Neural cell (in vitro differentiated cells): ENCODE measurements at regions not wholly inside any gene's neighbourhood (a gene's known extent, or its start where the extent isn't known, plus 50 kb on each side); places are given as distances from the start of the nearest gene placed in this dataset.

Experiments
- H2AFZ ChIP-seq: fragments of 200-600, 300-800 bp; sonication (generic), shearing (Covaris generic); 2 replicates; pipeline ENCODE4 v1.6.0; 2014; ENCODE audit warnings: low read depth, mild to moderate bottlenecking, antibody characterized with exemption, low read length, moderate library complexity
- H3F3A ChIP-seq: fragments of 200-600 bp; shearing (Covaris generic); 2 replicates; pipeline ENCODE4 v1.6.1; 2016; ENCODE audit warnings: mild to moderate bottlenecking, moderate library complexity, mixed read lengths, antibody characterized with exemption, low read length; ENCODE audit not compliant: insufficient read depth, poor library complexity, severe bottlenecking
- H3K27ac ChIP-seq: fragments of 200-600, 300-800 bp; sonication (generic), shearing (Covaris generic); 2 replicates; pipeline ENCODE4 v1.5.1; 2014; ENCODE audit warnings: mild to moderate bottlenecking, low read length, moderate library complexity
- H3K27me3 ChIP-seq: fragments of 300-800, 200-600 bp; sonication (generic), shearing (Covaris generic); 2 replicates; pipeline ENCODE4 v1.6.0; 2014; ENCODE audit warnings: mild to moderate bottlenecking, low read depth, low read length, moderate library complexity; ENCODE audit not compliant: insufficient read depth
- H3K36me3 ChIP-seq: fragments of 300-800, 200-600 bp; sonication (generic), shearing (Covaris generic); 2 replicates; pipeline ENCODE4 v1.5.1; 2014; ENCODE audit warnings: mild to moderate bottlenecking, antibody characterized with exemption, low read length, moderate library complexity; ENCODE audit not compliant: insufficient read depth
- H3K4me2 ChIP-seq: fragments of 300-800, 200-600 bp; sonication (generic), shearing (Covaris generic); 2 replicates; pipeline ENCODE4 v1.6.0; 2014; ENCODE audit warnings: mild to moderate bottlenecking, low read length
- H3K4me3 ChIP-seq: fragments of 300-800, 200-600 bp; sonication (generic), shearing (Covaris generic); 2 replicates; pipeline ENCODE4 v1.5.1; 2014; ENCODE audit warnings: mild to moderate bottlenecking, low read length, moderate library complexity
- H3K79me2 ChIP-seq: fragments of 200-600 bp; shearing (Covaris generic); replicated peaks from 2 replicates; pipeline ENCODE4 v1.6.0; 2014; ENCODE audit warnings: mild to moderate bottlenecking, low read length, moderate library complexity; ENCODE audit not compliant: insufficient read depth
- H3K9ac ChIP-seq: fragments of 300-800, 200-600 bp; sonication (generic), shearing (Covaris generic); 2 replicates; pipeline ENCODE4 v1.6.1; 2016; ENCODE audit warnings: mild to moderate bottlenecking, low read length, mixed read lengths
- H3K9me2 ChIP-seq: fragments of 200-600 bp; shearing (Covaris generic); 2 replicates; pipeline ENCODE4 v1.6.1; 2016; ENCODE audit warnings: mild to moderate bottlenecking, low read length, mixed read lengths; ENCODE audit not compliant: insufficient read depth
- H3K9me3 ChIP-seq: fragments of 200-600, 300-800 bp; sonication (generic), shearing (Covaris generic); 2 replicates; pipeline ENCODE4 v1.6.1; 2016; ENCODE audit warnings: mild to moderate bottlenecking, mixed run types, low read length, moderate library complexity, mixed read lengths
- H4K20me1 ChIP-seq: fragments of 200-600 bp; shearing (Covaris generic); 2 replicates; pipeline ENCODE4 v1.6.1; 2016; ENCODE audit warnings: mild to moderate bottlenecking, mixed run types; ENCODE audit not compliant: insufficient read depth
- CTCF ChIP-seq: fragments of 450-650 bp; IDR thresholded peaks from 2 replicates; pipeline ENCODE4 v1.5.1; 2014; ENCODE audit warnings: antibody characterized with exemption, mild to moderate bottlenecking, moderate library complexity; ENCODE audit not compliant: poor library complexity, severe bottlenecking
- EP300 ChIP-seq: fragments of 450-650 bp; conservative IDR thresholded peaks from 2 replicates; pipeline ENCODE4 v1.6.1; 2014; ENCODE audit warnings: antibody characterized with exemption, mild to moderate bottlenecking, moderate library complexity; ENCODE audit not compliant: poor library complexity, severe bottlenecking
- EZH2 ChIP-seq: fragments of 200-600, 300-800 bp; shearing (Covaris generic), sonication (generic); IDR thresholded peaks from 2 replicates; pipeline ENCODE4 v1.6.1; 2014; ENCODE audit warnings: antibody characterized with exemption, low read length, borderline replicate concordance, mild to moderate bottlenecking; ENCODE audit not compliant: insufficient read depth, poor library complexity, severe bottlenecking
- MXI1 ChIP-seq: fragments of 450-650 bp; conservative IDR thresholded peaks from 2 replicates; pipeline ENCODE4 v1.6.1; 2014; ENCODE audit warnings: antibody characterized with exemption, mild to moderate bottlenecking; ENCODE audit not compliant: poor library complexity, severe bottlenecking
- POLR2AphosphoS5 ChIP-seq: IDR thresholded peaks from 2 replicates; pipeline ENCODE4 v1.6.1; 2012
- RAD21 ChIP-seq: fragments of 450-650 bp; conservative IDR thresholded peaks from 2 replicates; pipeline ENCODE4 v1.6.1; 2014; ENCODE audit warnings: antibody characterized with exemption, mild to moderate bottlenecking, moderate library complexity
- SMC3 ChIP-seq: fragments of 450-650 bp; conservative IDR thresholded peaks from 2 replicates; pipeline ENCODE4 v1.6.1; 2014; ENCODE audit warnings: antibody characterized with exemption, mild to moderate bottlenecking, moderate library complexity; ENCODE audit not compliant: poor library complexity
- TAF1 ChIP-seq: IDR thresholded peaks from 2 replicates; pipeline ENCODE4 v1.6.1; 2012; ENCODE audit warnings: low read depth
- TF ChIP-seq, protein P1 (sequence below): IDR thresholded peaks from 2 replicates; pipeline ENCODE4 v1.6.1; 2012; ENCODE audit warnings: borderline replicate concordance

DNA sequence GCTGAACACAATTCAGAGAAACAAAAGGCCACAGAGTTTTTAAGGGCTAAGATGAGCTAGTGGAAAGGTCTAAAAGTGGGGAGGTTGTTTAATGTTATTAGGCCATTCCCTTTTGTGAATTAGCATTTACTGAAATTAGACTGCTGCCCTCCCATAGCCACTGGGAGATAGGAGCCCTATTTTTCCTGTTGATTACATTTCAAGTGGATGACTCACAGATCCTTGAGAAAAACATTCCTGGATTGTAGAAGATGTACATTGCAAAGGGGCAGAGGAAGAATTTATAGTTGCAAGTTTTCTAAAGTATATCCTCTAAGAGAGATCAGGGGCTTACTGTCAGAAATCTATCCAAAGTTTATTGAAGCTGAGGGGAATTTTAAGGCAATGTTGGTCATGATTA lies 367.1 kb upstream of the IZUMO3 start:
- no peak for TF ChIP-seq SMC3
- TF ChIP-seq EZH2, result no peak
- TF ChIP-seq EP300, result no peak
- no peak for TF ChIP-seq CTCF
- no peak for TF ChIP-seq RAD21
- TF ChIP-seq POLR2AphosphoS5, result no peak

DNA sequence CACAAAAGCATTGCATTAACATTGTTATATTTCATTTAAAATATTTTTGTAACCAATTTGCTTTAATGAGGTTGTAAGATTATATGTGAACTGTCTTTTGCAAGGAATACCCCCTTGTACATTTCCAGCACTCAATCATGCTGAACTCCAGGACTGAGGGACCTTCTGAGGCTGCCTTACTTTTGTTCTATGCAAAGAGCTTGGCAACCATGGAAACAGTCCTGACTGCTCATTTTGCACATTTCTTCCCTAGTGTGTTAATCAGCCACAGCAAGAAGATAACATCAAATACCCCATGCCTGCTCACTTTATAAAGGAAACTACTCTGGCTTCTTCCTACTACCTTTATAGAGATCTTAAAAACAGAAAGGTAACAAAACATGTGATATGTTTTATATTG lies 355.6 kb upstream of the IZUMO3 start:
- no peak overlapping the region for H3K9ac ChIP-seq
- TF ChIP-seq, protein P1, sequence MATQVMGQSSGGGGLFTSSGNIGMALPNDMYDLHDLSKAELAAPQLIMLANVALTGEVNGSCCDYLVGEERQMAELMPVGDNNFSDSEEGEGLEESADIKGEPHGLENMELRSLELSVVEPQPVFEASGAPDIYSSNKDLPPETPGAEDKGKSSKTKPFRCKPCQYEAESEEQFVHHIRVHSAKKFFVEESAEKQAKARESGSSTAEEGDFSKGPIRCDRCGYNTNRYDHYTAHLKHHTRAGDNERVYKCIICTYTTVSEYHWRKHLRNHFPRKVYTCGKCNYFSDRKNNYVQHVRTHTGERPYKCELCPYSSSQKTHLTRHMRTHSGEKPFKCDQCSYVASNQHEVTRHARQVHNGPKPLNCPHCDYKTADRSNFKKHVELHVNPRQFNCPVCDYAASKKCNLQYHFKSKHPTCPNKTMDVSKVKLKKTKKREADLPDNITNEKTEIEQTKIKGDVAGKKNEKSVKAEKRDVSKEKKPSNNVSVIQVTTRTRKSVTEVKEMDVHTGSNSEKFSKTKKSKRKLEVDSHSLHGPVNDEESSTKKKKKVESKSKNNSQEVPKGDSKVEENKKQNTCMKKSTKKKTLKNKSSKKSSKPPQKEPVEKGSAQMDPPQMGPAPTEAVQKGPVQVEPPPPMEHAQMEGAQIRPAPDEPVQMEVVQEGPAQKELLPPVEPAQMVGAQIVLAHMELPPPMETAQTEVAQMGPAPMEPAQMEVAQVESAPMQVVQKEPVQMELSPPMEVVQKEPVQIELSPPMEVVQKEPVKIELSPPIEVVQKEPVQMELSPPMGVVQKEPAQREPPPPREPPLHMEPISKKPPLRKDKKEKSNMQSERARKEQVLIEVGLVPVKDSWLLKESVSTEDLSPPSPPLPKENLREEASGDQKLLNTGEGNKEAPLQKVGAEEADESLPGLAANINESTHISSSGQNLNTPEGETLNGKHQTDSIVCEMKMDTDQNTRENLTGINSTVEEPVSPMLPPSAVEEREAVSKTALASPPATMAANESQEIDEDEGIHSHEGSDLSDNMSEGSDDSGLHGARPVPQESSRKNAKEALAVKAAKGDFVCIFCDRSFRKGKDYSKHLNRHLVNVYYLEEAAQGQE, result no peak
- TF ChIP-seq SMC3, result no peak
- no peak for TF ChIP-seq RAD21
- peak overlapping the region; percentile 8 for H3K27ac ChIP-seq
- H3K9me3 ChIP-seq, result no peaks in the 10 kb centered on the region
- no peaks in the 10 kb centered on the region for H3K79me2 ChIP-seq
- no peaks in the 10 kb centered on the region for H3K36me3 ChIP-seq
- H3K9me2 ChIP-seq, result no peaks in the 10 kb centered on the region
- no peak overlapping the region for H2AFZ ChIP-seq
- peak overlapping the region; percentile 14 for H3K4me2 ChIP-seq
- no peaks in the 10 kb centered on the region for H3K27me3 ChIP-seq
- H4K20me1 ChIP-seq, result no peaks in the 10 kb centered on the region
- H3K4me3 ChIP-seq, result peak overlapping the region; percentile 34
- peaks cover 4% of the 10 kb centered on the region for H3F3A ChIP-seq

More for the DNA sequence above, 367.1 kb upstream of the IZUMO3 start:
- Histone ChIP-seq H2AFZ (no peak overlapping the region), H3K9me3 (no peaks in the 10 kb centered on the region), H3K27ac (no peak overlapping the region), H4K20me1 (no peaks in the 10 kb centered on the region), H3K36me3 (no peaks in the 10 kb centered on the region), H3K9me2 (no peaks in the 10 kb centered on the region), H3F3A (no peaks in the 10 kb centered on the region), H3K4me2 (no peak overlapping the region), H3K4me3 (no peak overlapping the region), H3K9ac (no peak overlapping the region), H3K79me2 (no peaks in the 10 kb centered on the region), H3K27me3 (no peaks in the 10 kb centered on the region)

GRCh38 chr9:24900179-24900578 lies 354.5 kb upstream of the IZUMO3 start:
- Histone ChIP-seq H3K27me3 (no peaks in the 10 kb centered on the region), H3K9ac (no peak overlapping the region), H3K4me2 (peak overlapping the region; percentile 14), H2AFZ (no peak overlapping the region), H3K4me3 (peak overlapping the region; percentile 20), H3K36me3 (no peaks in the 10 kb centered on the region), H4K20me1 (no peaks in the 10 kb centered on the region), H3K9me2 (no peaks in the 10 kb centered on the region), H3K9me3 (no peaks in the 10 kb centered on the region), H3K27ac (peak overlapping the region; percentile 10), H3K79me2 (no peaks in the 10 kb centered on the region), H3F3A (peaks cover 4% of the 10 kb centered on the region)
- TF ChIP-seq, protein P1, result peak; percentile 78
- TF ChIP-seq EP300 (peak; percentile 98), EZH2 (no peak), MXI1 (no peak), SMC3 (no peak), POLR2AphosphoS5 (peak; percentile 92), RAD21 (peak; percentile 18), TAF1 (no peak), CTCF (no peak)
